Astrocyte of the cerebellum (primary cell): ENCODE measurements at regions not wholly inside any gene's neighbourhood (a gene's known extent, or its start where the extent isn't known, plus 50 kb on each side); places are given as distances from the start of the nearest gene placed in this dataset.

Experiments
- DNase-seq: peaks from one replicate; pipeline ENCODE4 v3.0.0-alpha.2; 2011; ENCODE audit warnings: low read depth
- H3K4me3 ChIP-seq: 2 replicates; pipeline ENCODE4 v1.5.1; 2011; ENCODE audit warnings: mild to moderate bottlenecking, low read depth, low read length, moderate library complexity
- in situ Hi-C: cut with HindIII; loops from 2 replicates; pipeline ENCODE4 v1.10.0; 2017; ENCODE audit warnings: low sequenced_read_pairs
- TF ChIP-seq, protein P1 (sequence below): IDR thresholded peaks from 2 replicates; pipeline ENCODE4 v1.5.1; 2012; ENCODE audit warnings: low read length, low read depth, moderate library complexity, mild to moderate bottlenecking; ENCODE audit errors: missing control alignments

- in situ Hi-C loops, result no loop called here
- TF ChIP-seq, protein P1, sequence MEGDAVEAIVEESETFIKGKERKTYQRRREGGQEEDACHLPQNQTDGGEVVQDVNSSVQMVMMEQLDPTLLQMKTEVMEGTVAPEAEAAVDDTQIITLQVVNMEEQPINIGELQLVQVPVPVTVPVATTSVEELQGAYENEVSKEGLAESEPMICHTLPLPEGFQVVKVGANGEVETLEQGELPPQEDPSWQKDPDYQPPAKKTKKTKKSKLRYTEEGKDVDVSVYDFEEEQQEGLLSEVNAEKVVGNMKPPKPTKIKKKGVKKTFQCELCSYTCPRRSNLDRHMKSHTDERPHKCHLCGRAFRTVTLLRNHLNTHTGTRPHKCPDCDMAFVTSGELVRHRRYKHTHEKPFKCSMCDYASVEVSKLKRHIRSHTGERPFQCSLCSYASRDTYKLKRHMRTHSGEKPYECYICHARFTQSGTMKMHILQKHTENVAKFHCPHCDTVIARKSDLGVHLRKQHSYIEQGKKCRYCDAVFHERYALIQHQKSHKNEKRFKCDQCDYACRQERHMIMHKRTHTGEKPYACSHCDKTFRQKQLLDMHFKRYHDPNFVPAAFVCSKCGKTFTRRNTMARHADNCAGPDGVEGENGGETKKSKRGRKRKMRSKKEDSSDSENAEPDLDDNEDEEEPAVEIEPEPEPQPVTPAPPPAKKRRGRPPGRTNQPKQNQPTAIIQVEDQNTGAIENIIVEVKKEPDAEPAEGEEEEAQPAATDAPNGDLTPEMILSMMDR, result no peak
- no peak for DNase-seq
- H3K4me3 ChIP-seq, result no peak overlapping the region
These were observed 194.8 kb upstream of the ADAMTS16 start for GRCh38 chr5:4945296-4945695.

- TF ChIP-seq, protein P1, result no peak
- in situ Hi-C loops, result no loop called here
- H3K4me3 ChIP-seq, result no peak overlapping the region
- no peak for DNase-seq
These were observed 193.0 kb upstream of the ADAMTS16 start for GRCh38 chr5:4947106-4947505.

GRCh38 chr5:4947893-4948536 lies 192.1 kb upstream of the ADAMTS16 start:
- no peak for DNase-seq
- H3K4me3 ChIP-seq, result no peak overlapping the region
- in situ Hi-C loops, result no loop called here
- TF ChIP-seq, protein P1, result no peak

GRCh38 chr5:4949108-4949507 lies 191.0 kb upstream of the ADAMTS16 start:
- DNase-seq, result no peak
- TF ChIP-seq, protein P1, result no peak
- in situ Hi-C loops, result no loop called here

DNA sequence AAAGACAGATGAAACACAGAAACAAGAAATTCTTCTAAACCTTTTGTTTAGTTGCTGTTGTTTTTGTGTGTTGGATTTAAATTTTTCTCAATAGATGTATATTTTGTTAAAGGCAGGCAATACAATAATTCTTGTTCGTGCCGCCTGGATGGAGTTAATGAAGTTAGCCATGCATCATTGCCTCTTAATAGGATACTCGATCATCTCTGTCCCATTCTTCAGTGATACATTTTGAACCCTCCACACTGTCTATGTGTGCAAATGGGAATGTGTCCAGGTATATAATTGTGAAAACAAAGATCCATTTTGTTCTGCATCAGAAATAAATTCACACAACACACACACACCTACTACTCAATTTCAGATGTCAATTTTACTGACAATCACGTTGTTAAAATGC lies 186.6 kb upstream of the ADAMTS16 start:
- TF ChIP-seq, protein P1, result no peak
- no peak overlapping the region for H3K4me3 ChIP-seq
- no peak for DNase-seq
- in situ Hi-C loops, result no loop called here

More at GRCh38 chr5:4949108-4949507, 191.0 kb upstream of the ADAMTS16 start:
- no peak overlapping the region for H3K4me3 ChIP-seq

DNA sequence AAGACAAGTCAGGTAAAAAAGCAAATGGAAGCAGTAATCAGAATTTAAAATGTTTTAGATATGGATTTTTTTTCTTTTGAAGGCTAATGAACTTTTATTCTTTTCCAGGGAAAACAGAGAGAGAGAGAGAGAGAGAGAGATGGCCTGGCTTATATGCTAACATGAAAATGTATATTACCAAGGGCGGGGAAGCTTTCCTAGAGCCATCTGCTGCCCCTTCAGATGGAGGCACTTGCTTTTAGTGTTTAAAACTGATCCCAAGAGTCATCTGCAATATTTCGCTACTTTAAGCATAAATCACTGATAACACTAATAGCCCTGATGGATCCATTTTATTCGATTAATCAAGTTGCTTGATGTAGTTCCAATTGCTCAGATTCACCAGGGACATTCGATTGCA lies 186.1 kb upstream of the ADAMTS16 start:
- in situ Hi-C loops, result no loop called here
- DNase-seq, result no peak
- H3K4me3 ChIP-seq, result no peak overlapping the region

More for the DNA sequence above, 186.1 kb upstream of the ADAMTS16 start:
- TF ChIP-seq, protein P1, result no peak
